ACC112 (cell line): ENCODE measurements at regions not wholly inside any gene's neighbourhood (a gene's known extent, or its start where the extent isn't known, plus 50 kb on each side); places are given as distances from the start of the nearest gene placed in this dataset.

ENCODE experiments used
- H2AFZ ChIP-seq: fragments of 200-600 bp; sonication (generic); one replicate; pipeline ENCODE4 v1.6.0; 2017; ENCODE audit warnings: antibody characterized with exemption, low read length; ENCODE audit not compliant: unreplicated experiment
- H3K27ac ChIP-seq: fragments of 200-600 bp; sonication (generic); 2 replicates; pipeline ENCODE4 v1.5.1; 2014; ENCODE audit warnings: low read depth, mild to moderate bottlenecking, antibody characterized with exemption, low read length, moderate library complexity
- H3K27me3 ChIP-seq: fragments of 200-600 bp; sonication (generic); 2 replicates; pipeline ENCODE4 v1.6.1; 2014; ENCODE audit warnings: mild to moderate bottlenecking, antibody characterized with exemption, low read length, moderate library complexity, mixed read lengths; ENCODE audit not compliant: insufficient read depth
- H3K36me3 ChIP-seq: fragments of 200-600 bp; sonication (generic); 2 replicates; pipeline ENCODE4 v1.6.1; 2016; ENCODE audit warnings: mild to moderate bottlenecking, antibody characterized with exemption, low read length, moderate library complexity, mixed read lengths; ENCODE audit not compliant: insufficient read depth
- H3K4me1 ChIP-seq: fragments of 200-600 bp; sonication (generic); one replicate; pipeline ENCODE4 v1.6.1; 2016; ENCODE audit warnings: low read length, mixed read lengths; ENCODE audit not compliant: insufficient read depth, unreplicated experiment, control insufficient read depth
- H3K4me3 ChIP-seq: fragments of 200-600 bp; sonication (generic); 2 replicates; pipeline ENCODE4 v1.5.1; 2014; ENCODE audit warnings: mild to moderate bottlenecking, low read depth, low read length
- H3K79me2 ChIP-seq: fragments of 200-600 bp; sonication (generic); one replicate; pipeline ENCODE4 v1.6.0; 2016; ENCODE audit warnings: low read length; ENCODE audit not compliant: control insufficient read depth, unreplicated experiment, insufficient read depth

- Histone ChIP-seq H3K27ac (no peak overlapping the region), H3K79me2 (no peaks in the 10 kb centered on the region), H3K4me1 (no peaks in the 10 kb centered on the region), H2AFZ (no peak overlapping the region), H3K27me3 (peaks cover 30% of the 10 kb centered on the region), H3K4me3 (no peak overlapping the region), H3K36me3 (no peaks in the 10 kb centered on the region)
Observed at GRCh38 chr3:5304188-5304587, 116.7 kb downstream of the EDEM1 start.

GRCh38 chr3:5304789-5305683, 117.5 kb downstream of the EDEM1 start:
- Histone ChIP-seq H2AFZ (no peak overlapping the region), H3K27ac (no peak overlapping the region), H3K4me3 (no peak overlapping the region), H3K4me1 (no peaks in the 10 kb centered on the region), H3K79me2 (no peaks in the 10 kb centered on the region), H3K36me3 (no peaks in the 10 kb centered on the region), H3K27me3 (peaks cover 21% of the 10 kb centered on the region)

GRCh38 chr3:5305684-5305989, 118.1 kb downstream of the EDEM1 start:
- H3K36me3 ChIP-seq, result no peaks in the 10 kb centered on the region
- H2AFZ ChIP-seq, result no peak overlapping the region
- peaks cover 16% of the 10 kb centered on the region for H3K27me3 ChIP-seq
- no peak overlapping the region for H3K4me3 ChIP-seq
- no peak overlapping the region for H3K27ac ChIP-seq
- H3K4me1 ChIP-seq, result no peaks in the 10 kb centered on the region
- H3K79me2 ChIP-seq, result no peaks in the 10 kb centered on the region

- Histone ChIP-seq H3K27ac (no peak overlapping the region), H3K4me3 (no peak overlapping the region), H3K27me3 (peaks cover under 1% of the 10 kb centered on the region; the same call in 1 of the 2 replicates), H3K79me2 (no peaks in the 10 kb centered on the region), H2AFZ (no peak overlapping the region), H3K4me1 (no peaks in the 10 kb centered on the region), H3K36me3 (no peaks in the 10 kb centered on the region)
Observed at GRCh38 chr3:5309171-5309570, 121.7 kb downstream of the EDEM1 start.

GRCh38 chr3:5309602-5310001, 122.1 kb downstream of the EDEM1 start:
- Histone ChIP-seq H3K4me3 (no peak overlapping the region), H3K4me1 (no peaks in the 10 kb centered on the region), H3K27ac (no peak overlapping the region), H3K27me3 (no peaks in the 10 kb centered on the region), H2AFZ (no peak overlapping the region), H3K79me2 (no peaks in the 10 kb centered on the region), H3K36me3 (no peaks in the 10 kb centered on the region)

DNA sequence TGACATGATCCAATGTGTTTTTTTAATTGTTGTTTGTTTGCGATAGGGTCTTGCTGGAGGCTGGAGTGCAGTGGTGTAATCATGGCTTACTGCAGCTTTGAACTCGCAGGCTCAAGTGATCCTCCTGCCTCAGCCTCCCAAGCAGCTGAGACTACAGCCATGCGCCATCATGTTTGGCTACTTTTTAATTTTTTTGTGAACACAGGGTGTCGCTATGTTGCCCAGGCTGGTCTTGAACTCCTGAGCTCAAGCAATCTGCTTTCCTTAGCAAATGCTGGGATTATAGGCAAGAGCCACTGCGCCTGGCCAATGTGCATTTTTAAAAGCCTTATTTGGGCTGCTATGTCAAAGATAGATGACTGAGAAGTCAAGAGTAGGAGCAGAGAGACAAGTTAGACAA, 123.0 kb downstream of the EDEM1 start:
- Histone ChIP-seq H3K4me1 (no peaks in the 10 kb centered on the region), H3K27me3 (no peaks in the 10 kb centered on the region), H3K36me3 (no peaks in the 10 kb centered on the region), H3K4me3 (no peak overlapping the region), H3K79me2 (no peaks in the 10 kb centered on the region), H2AFZ (no peak overlapping the region), H3K27ac (no peak overlapping the region)

- no peaks in the 10 kb centered on the region for H3K4me1 ChIP-seq
- no peak overlapping the region for H3K4me3 ChIP-seq
- no peaks in the 10 kb centered on the region for H3K79me2 ChIP-seq
- H3K27me3 ChIP-seq, result no peaks in the 10 kb centered on the region
- no peak overlapping the region for H2AFZ ChIP-seq
- no peak overlapping the region for H3K27ac ChIP-seq
- no peaks in the 10 kb centered on the region for H3K36me3 ChIP-seq
Observed at GRCh38 chr3:5312290-5312689, 124.8 kb downstream of the EDEM1 start.

- Histone ChIP-seq H3K4me1 (no peaks in the 10 kb centered on the region), H2AFZ (no peak overlapping the region), H3K36me3 (no peaks in the 10 kb centered on the region), H3K27me3 (no peaks in the 10 kb centered on the region), H3K4me3 (no peak overlapping the region), H3K79me2 (no peaks in the 10 kb centered on the region), H3K27ac (no peak overlapping the region)
Observed at GRCh38 chr3:5314897-5315296, 127.4 kb downstream of the EDEM1 start.

- Histone ChIP-seq H2AFZ (no peak overlapping the region), H3K4me3 (no peak overlapping the region), H3K27ac (no peak overlapping the region), H3K4me1 (no peaks in the 10 kb centered on the region), H3K36me3 (no peaks in the 10 kb centered on the region), H3K79me2 (no peaks in the 10 kb centered on the region), H3K27me3 (no peaks in the 10 kb centered on the region)
Observed at GRCh38 chr3:5317557-5317956, 130.1 kb downstream of the EDEM1 start.

- H3K27ac ChIP-seq, result no peak overlapping the region
- no peaks in the 10 kb centered on the region for H3K4me1 ChIP-seq
- no peaks in the 10 kb centered on the region for H3K36me3 ChIP-seq
- H3K4me3 ChIP-seq, result no peak overlapping the region
- H2AFZ ChIP-seq, result no peak overlapping the region
- no peaks in the 10 kb centered on the region for H3K79me2 ChIP-seq
- H3K27me3 ChIP-seq, result no peaks in the 10 kb centered on the region
Observed at GRCh38 chr3:5319454-5319853, 131.9 kb downstream of the EDEM1 start.

DNA sequence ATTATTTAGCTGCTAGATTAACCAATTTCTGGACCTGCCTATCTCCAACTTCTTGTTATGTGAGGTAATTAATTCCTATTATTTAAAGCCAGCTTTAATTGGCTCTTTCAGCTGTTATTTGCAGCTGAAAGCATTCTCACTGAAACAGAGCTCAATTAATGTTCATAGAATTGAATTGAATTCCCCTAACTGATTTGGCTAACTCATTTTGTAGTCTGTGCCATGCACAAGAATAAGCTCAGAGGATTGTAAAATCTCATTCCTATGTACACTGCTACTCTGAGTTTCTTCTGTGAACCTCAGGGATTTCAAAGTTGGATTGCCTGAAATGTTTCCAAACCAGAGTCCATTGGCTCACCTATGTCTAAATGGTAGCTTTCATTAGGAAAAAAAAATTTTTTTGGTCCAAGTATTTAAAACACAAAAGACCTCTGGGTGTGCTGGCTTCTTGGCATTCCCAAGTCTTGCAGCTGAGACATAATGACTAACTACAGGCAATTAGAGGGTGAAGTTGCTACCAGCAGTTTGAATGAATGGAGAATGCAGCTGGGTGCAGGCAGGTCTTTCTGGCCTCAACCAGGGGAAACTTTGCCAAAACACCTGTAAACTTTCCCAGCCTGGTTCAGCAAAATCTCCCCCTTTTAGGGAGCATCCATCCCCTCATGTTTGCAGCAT, 134.3 kb downstream of the EDEM1 start:
- Histone ChIP-seq H3K4me1 (no peaks in the 10 kb centered on the region), H3K27me3 (no peaks in the 10 kb centered on the region), H2AFZ (no peak overlapping the region), H3K36me3 (no peaks in the 10 kb centered on the region), H3K4me3 (no peak overlapping the region), H3K27ac (no peak overlapping the region), H3K79me2 (no peaks in the 10 kb centered on the region)
